ENCODE measurements at regions not wholly inside any gene's neighbourhood (a gene's known extent, or its start where the extent isn't known, plus 50 kb on each side); places are given as distances from the start of the nearest gene placed in this dataset.
"Not testable (repeated sequence)": the region's sequence is repeated elsewhere in the genome, so short reads cannot be mapped to it uniquely, and the experiment has no call there.

- DNase-seq, result peak; percentile 21
Observed at GRCh38 chr18:35770376-35771014, 189.0 kb downstream of the GALNT1 start.

- no peak for DNase-seq
Observed at GRCh38 chr18:35771172-35771571, 189.6 kb downstream of the GALNT1 start.

GRCh38 chr18:35775887-35776286 lies 194.3 kb downstream of the GALNT1 start:
- no peak for DNase-seq

GRCh38 chr18:35776473-35776872 lies 194.9 kb downstream of the GALNT1 start:
- no peak for DNase-seq

- no peak for DNase-seq
Observed at GRCh38 chr18:35777039-35777438, 195.4 kb upstream of the RMP24 start.

- no peak for DNase-seq
Observed at GRCh38 chr18:35778850-35779627, 193.4 kb upstream of the RMP24 start.

GRCh38 chr18:35780937-35781336 lies 191.5 kb upstream of the RMP24 start:
- DNase-seq, result no peak

- DNase-seq, result no peak
Observed at GRCh38 chr18:35782926-35783325, 189.6 kb upstream of the RMP24 start.

GRCh38 chr18:35786365-35787042 lies 186.0 kb upstream of the RMP24 start:
- no peak for DNase-seq

GRCh38 chr18:35789543-35789942 lies 182.9 kb upstream of the RMP24 start:
- DNase-seq, result no peak

GRCh38 chr18:35797948-35798347 lies 174.5 kb upstream of the RMP24 start:
- no peak for DNase-seq

- DNase-seq, result no peak
Observed at GRCh38 chr18:35803551-35803950, 168.9 kb upstream of the RMP24 start.

- no peak for DNase-seq
Observed at GRCh38 chr18:35804377-35804776, 168.1 kb upstream of the RMP24 start.

- no peak for DNase-seq
Observed at GRCh38 chr18:35807811-35808335, 164.6 kb upstream of the RMP24 start.

- no peak for DNase-seq
Observed at GRCh38 chr18:35808796-35809195, 163.7 kb upstream of the RMP24 start.

GRCh38 chr18:35810520-35810919 lies 162.0 kb upstream of the RMP24 start:
- DNase-seq, result no peak

GRCh38 chr18:35811896-35812295 lies 160.6 kb upstream of the RMP24 start:
- no peak for DNase-seq

GRCh38 chr18:35815011-35815410 lies 157.5 kb upstream of the RMP24 start:
- DNase-seq, result not testable (repeated sequence)

GRCh38 chr18:35816003-35816402 lies 156.5 kb upstream of the RMP24 start:
- DNase-seq, result no peak

- no peak for DNase-seq
Observed at GRCh38 chr18:35817604-35818352, 154.7 kb upstream of the RMP24 start.

GRCh38 chr18:35818353-35818667 lies 154.2 kb upstream of the RMP24 start:
- no peak for DNase-seq

- no peak for DNase-seq
Observed at GRCh38 chr18:35822413-35822812, 150.1 kb upstream of the RMP24 start.

- no peak for DNase-seq
Observed at GRCh38 chr18:35826477-35826876, 146.0 kb upstream of the RMP24 start.
